ENCODE measurements at regions not wholly inside any gene's neighbourhood (a gene's known extent, or its start where the extent isn't known, plus 50 kb on each side); places are given as distances from the start of the nearest gene placed in this dataset.

- Histone ChIP-seq H3K27me3 (ENCODE audit: insufficient read depth) (no peaks in the 10 kb centered on the region), H3K79me2 (ENCODE audit: insufficient read depth) (no peaks in the 10 kb centered on the region), H3K9me2 (no peaks in the 10 kb centered on the region), H3F3A (replicated peaks; ENCODE audit: insufficient read depth) (no peaks in the 10 kb centered on the region), H2AFZ (ENCODE audit: low read depth) (no peak overlapping the region), H3K9ac (no peak overlapping the region), H3K4me3 (ENCODE audit: low read depth in 2 of 2, low read length in 1 of 2) (no peak overlapping the region), H3K4me1 (ENCODE audit: control insufficient read depth in 1 of 2, insufficient read depth in 2 of 2, low read depth in 1 of 2, low read length in 1 of 2) (no peaks in the 10 kb centered on the region), H3K9me3 (no peaks in the 10 kb centered on the region), H3K4me2 (no peak overlapping the region), H3K27ac (ENCODE audit: low read depth in 2 of 2, low read length in 1 of 2) (no peak overlapping the region), H3K36me3 (replicated peaks in 1 of 2; ENCODE audit: control insufficient read depth in 1 of 2, insufficient read depth in 2 of 2, low read length in 1 of 2) (no peaks in the 10 kb centered on the region), H4K20me1 (ENCODE audit: insufficient read depth) (no peaks in the 10 kb centered on the region)
- 0% methylated on average over 2 of the region's 4 CpGs for WGBS (ENCODE audit: low lambda C conversion rate)
- TF ChIP-seq SMC3 (IDR thresholded peaks at IDR 0.05; ENCODE audit: low read depth, low read length) = no peak
- TF ChIP-seq MEF2A (IDR thresholded peaks at IDR 0.05; ENCODE audit: borderline replicate concordance, low read depth) = no peak
- no peak for TF ChIP-seq FOSL2 (IDR thresholded peaks at IDR 0.05; ENCODE audit: borderline replicate concordance, low read depth)
- no peak for TF ChIP-seq NFIC (IDR thresholded peaks at IDR 0.05; ENCODE audit: borderline replicate concordance)
- TF ChIP-seq POLR2AphosphoS5 (IDR thresholded peaks at IDR 0.05; ENCODE audit: low read depth, low read length) = no peak
- TF ChIP-seq TAF1 (IDR thresholded peaks at IDR 0.05; ENCODE audit: borderline replicate concordance, low read depth, low read length) = no peak
- no peak for TF ChIP-seq TEAD4 (IDR thresholded peaks at IDR 0.05; ENCODE audit: borderline replicate concordance, insufficient read depth)
- TF ChIP-seq EP300 (IDR thresholded peaks at IDR 0.05; ENCODE audit: borderline replicate concordance in 1 of 2, low read depth in 1 of 2, low read length in 1 of 2) = no peak
- no peak for TF ChIP-seq FOXM1 (IDR thresholded peaks at IDR 0.05; ENCODE audit: low read depth)
- TF ChIP-seq NRF1 (IDR thresholded peaks at IDR 0.05; ENCODE audit: low read depth, low read length) = no peak
- no peak for TF ChIP-seq TCF12 (IDR thresholded peaks at IDR 0.05)
- TF ChIP-seq USF2 (IDR thresholded peaks at IDR 0.05; ENCODE audit: borderline replicate concordance, low read depth, low read length) = no peak
- no peak for TF ChIP-seq SIN3A (IDR thresholded peaks at IDR 0.05; ENCODE audit: borderline replicate concordance, low read depth, low read length)
- TF ChIP-seq MXI1 (IDR thresholded peaks at IDR 0.05; ENCODE audit: low read depth, low read length) = no peak
- no peak for TF ChIP-seq RFX5 (IDR thresholded peaks at IDR 0.05; ENCODE audit: low read length)
- TF ChIP-seq JUND (IDR thresholded peaks at IDR 0.05) = no peak
- ChIA-PET POLR2A (no interaction called here), CTCF (interaction anchor here (1.1 to 1.2 kb wide), 2 partner anchors 241 to 268 kb away, joined by 3 to 5 read pairs; no protein-coding TSS in a partner anchor)
- no peak for DNase-seq
These were observed 79.1 kb upstream of the LINC01488 start for GRCh38 chr11:69402251-69402887.

- H3K27me3 ChIP-seq (ENCODE audit: insufficient read depth) = no peaks in the 10 kb centered on the region
- no peak overlapping the region for H2AFZ ChIP-seq (ENCODE audit: low read depth)
- no peak overlapping the region for H3K4me3 ChIP-seq (ENCODE audit: low read depth in 2 of 2, low read length in 1 of 2)
- WGBS (ENCODE audit: low lambda C conversion rate) = 70% methylated on average over 7 of the region's 8 CpGs
- H3K79me2 ChIP-seq (ENCODE audit: insufficient read depth) = no peaks in the 10 kb centered on the region
- H3F3A ChIP-seq (replicated peaks; ENCODE audit: insufficient read depth) = no peaks in the 10 kb centered on the region
- no peaks in the 10 kb centered on the region for H3K9me2 ChIP-seq
- no peak for DNase-seq
- no peaks in the 10 kb centered on the region for H3K36me3 ChIP-seq (replicated peaks in 1 of 2; ENCODE audit: control insufficient read depth in 1 of 2, insufficient read depth in 2 of 2, low read length in 1 of 2)
- ChIA-PET CTCF (interaction anchor here (1.1 to 1.4 kb wide), 3 partner anchors 240 to 302 kb away, joined by 3 to 5 read pairs (median 3); no protein-coding TSS in a partner anchor), POLR2A (no interaction called here)
- H3K9me3 ChIP-seq = no peaks in the 10 kb centered on the region
- H3K27ac ChIP-seq (ENCODE audit: low read depth in 2 of 2, low read length in 1 of 2) = no peak overlapping the region
- no peak overlapping the region for H3K4me2 ChIP-seq
- no peak for TF ChIP-seq RXRA (IDR thresholded peaks at IDR 0.05; ENCODE audit: borderline replicate concordance, low read depth)
- no peak for TF ChIP-seq PBX3 (IDR thresholded peaks at IDR 0.05)
- TF ChIP-seq FOXM1 (IDR thresholded peaks at IDR 0.05; ENCODE audit: low read depth) = no peak
- TF ChIP-seq TEAD4 (IDR thresholded peaks at IDR 0.05; ENCODE audit: borderline replicate concordance, insufficient read depth) = no peak
- TF ChIP-seq REST (IDR thresholded peaks at IDR 0.05; ENCODE audit: low read depth, low read length) = no peak
- H3K4me1 ChIP-seq (ENCODE audit: control insufficient read depth in 1 of 2, insufficient read depth in 2 of 2, low read depth in 1 of 2, low read length in 1 of 2) = no peaks in the 10 kb centered on the region
- no peaks in the 10 kb centered on the region for H4K20me1 ChIP-seq (ENCODE audit: insufficient read depth)
- H3K9ac ChIP-seq = no peak overlapping the region
These were observed 77.8 kb upstream of the LINC01488 start for GRCh38 chr11:69403556-69404215.
